Choroid plexus epithelial cell (primary cell): ENCODE measurements at regions not wholly inside any gene's neighbourhood (a gene's known extent, or its start where the extent isn't known, plus 50 kb on each side); places are given as distances from the start of the nearest gene placed in this dataset.

ENCODE experiments used
- DNase-seq: peaks from one replicate; pipeline ENCODE4 v3.0.0-alpha.2; 2010; ENCODE audit warnings: low read depth
- H3K4me3 ChIP-seq: 2 replicates; pipeline ENCODE4 v1.5.1; 2011; ENCODE audit warnings: low read depth, mild to moderate bottlenecking, control low read depth, low read length, moderate library complexity
- CTCF ChIP-seq: conservative IDR thresholded peaks from 2 replicates; pipeline ENCODE4 v1.5.1; 2011; ENCODE audit warnings: low read depth, mild to moderate bottlenecking, control low read depth, inconsistent platforms, low read length, moderate library complexity

GRCh38 chr12:13546231-13546630 is 349.7 kb downstream of the EMP1 start:
- DNase-seq: no peak
- H3K4me3 ChIP-seq: no peak overlapping the region
- no peak for TF ChIP-seq CTCF

- TF ChIP-seq CTCF: no peak
- no peak for DNase-seq
- H3K4me3 ChIP-seq: no peak overlapping the region
Measured at GRCh38 chr12:13539051-13539450, 342.5 kb downstream of the EMP1 start.

GRCh38 chr12:13538136-13538535 is 341.6 kb downstream of the EMP1 start:
- H3K4me3 ChIP-seq: no peak overlapping the region
- TF ChIP-seq CTCF: no peak

GRCh38 chr12:13537623-13538022 is 341.1 kb downstream of the EMP1 start:
- no peak overlapping the region for H3K4me3 ChIP-seq
- TF ChIP-seq CTCF: no peak
- DNase-seq: no peak

More at GRCh38 chr12:13538136-13538535, 341.6 kb downstream of the EMP1 start:
- no peak for DNase-seq

GRCh38 chr12:13536219-13536910 is 339.8 kb downstream of the EMP1 start:
- DNase-seq: no peak
- no peak for TF ChIP-seq CTCF

GRCh38 chr12:13534645-13535398 is 338.3 kb downstream of the EMP1 start:
- H3K4me3 ChIP-seq: no peak overlapping the region
- DNase-seq: peak; percentile 45
- TF ChIP-seq CTCF: peak; percentile 84

More at GRCh38 chr12:13536219-13536910, 339.8 kb downstream of the EMP1 start:
- H3K4me3 ChIP-seq: no peak overlapping the region
